HG03460 (cell line): ENCODE measurements at regions not wholly inside any gene's neighbourhood (a gene's known extent, or its start where the extent isn't known, plus 50 kb on each side); places are given as distances from the start of the nearest gene placed in this dataset.

Source experiments
- ATAC-seq: cut with Tn5 transposase; IDR thresholded peaks from one replicate; pipeline ENCODE4 v1.9.1; 2021; ENCODE audit not compliant: unreplicated experiment

DNA sequence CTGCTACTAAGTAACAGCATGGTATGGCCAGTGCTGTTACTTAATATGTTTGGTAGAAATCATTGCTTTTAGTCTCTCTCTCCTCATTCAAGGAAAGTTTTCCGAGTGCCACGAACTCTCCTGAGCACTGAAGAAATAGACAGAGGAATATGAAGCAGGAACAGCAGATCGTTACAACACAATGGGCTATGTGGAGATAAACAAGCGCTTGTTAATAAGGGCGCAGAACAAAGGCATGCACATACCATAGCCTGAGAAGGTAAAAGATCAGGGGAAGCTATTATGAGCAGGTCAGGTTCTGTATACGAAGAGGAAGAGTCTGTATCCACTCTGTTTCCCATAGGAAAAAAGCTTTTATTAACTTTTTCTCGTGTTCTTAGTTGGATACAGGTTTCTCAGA lies 156.2 kb upstream of the CPNE8 start:
- ATAC-seq, result no peak

DNA sequence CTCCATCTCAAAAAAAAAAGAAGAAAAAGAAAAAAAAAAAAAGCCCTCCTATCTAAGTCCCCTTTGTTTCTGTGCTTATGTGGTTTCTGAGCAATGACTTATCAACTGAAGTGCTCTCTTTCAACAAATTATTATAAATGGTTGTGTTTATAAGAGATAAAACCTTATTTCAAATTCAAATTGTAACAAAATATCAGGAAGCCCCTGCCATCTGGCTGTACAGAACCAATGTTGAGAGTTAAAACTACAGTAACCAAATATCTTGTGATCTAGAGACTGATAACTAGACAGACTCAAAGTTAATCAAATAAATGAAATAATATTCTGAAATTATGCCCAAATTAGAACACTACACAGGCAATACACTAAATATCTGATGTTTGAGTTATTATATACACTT lies 143.0 kb upstream of the CPNE8 start:
- ATAC-seq, result no peak

DNA sequence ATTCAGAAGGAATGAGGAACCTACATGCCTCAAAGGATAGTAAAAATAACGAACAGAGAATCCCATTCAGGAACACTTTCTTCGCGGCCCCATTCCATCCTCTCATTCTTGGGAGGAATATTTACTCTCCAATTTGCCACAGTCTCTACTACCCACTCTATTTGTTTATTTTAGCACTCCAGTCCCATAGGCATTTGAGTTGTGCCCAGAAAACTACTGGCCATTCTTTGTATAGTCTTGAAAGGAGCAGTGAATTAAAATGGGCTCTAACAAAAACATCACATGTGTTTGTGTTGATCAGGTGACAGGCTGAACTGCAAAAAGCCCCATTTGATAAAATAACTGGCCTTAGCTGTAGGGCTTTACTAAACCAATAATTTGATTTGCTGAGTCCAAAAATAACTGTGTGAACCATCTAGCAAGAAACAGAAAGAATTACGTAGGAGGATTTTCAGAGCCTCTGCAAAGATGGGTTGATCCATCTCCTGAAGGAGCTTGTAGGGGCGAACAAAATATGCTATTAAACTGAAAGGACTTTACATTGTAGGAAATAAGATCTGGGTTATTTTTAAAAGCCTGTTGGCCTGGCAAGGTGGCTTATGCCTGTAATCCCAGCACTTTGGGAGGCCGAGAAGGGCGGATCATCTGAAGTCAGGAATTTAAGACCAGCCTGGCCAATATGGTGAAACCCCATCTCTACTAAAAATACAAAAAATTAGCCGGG lies 142.3 kb upstream of the CPNE8 start:
- no peak for ATAC-seq

DNA sequence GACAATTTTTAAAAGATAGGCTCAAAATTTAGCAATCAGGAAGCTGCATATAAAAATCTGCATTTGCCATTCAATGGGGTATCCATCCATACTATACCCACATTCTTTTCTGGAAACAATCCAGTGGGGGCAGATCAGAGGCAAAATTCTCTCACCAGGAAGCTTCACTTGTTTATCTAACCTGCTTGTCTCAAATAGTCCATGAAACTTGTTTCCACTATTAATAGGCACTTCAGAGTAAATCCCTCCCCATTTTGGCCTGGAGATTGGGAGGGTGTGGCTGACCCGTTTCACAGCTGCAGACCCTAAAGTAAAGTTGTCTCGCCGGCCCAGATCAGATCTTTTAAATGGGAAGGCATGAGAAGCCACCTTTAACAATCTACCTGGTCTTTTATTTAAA lies 139.4 kb upstream of the CPNE8 start:
- ATAC-seq, result no peak

DNA sequence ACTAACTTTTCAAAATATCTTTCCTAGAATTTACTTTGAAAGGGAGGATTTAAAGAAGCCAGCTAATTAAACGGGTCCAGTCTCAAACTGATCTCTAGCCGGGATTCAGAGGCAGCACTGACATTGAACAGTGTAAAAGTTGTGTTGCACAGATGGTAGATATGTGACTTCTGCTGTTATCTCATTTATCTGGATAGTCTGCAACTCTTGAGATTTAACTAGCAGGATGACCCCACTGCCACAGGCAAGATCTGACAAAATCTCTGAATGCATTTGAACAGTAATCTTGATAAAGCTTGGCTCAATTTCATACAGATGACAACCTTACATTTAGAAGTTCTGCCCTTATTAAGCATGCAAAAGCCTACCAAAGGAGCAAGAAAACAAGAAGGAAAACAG lies 138.0 kb upstream of the CPNE8 start:
- no peak for ATAC-seq

DNA sequence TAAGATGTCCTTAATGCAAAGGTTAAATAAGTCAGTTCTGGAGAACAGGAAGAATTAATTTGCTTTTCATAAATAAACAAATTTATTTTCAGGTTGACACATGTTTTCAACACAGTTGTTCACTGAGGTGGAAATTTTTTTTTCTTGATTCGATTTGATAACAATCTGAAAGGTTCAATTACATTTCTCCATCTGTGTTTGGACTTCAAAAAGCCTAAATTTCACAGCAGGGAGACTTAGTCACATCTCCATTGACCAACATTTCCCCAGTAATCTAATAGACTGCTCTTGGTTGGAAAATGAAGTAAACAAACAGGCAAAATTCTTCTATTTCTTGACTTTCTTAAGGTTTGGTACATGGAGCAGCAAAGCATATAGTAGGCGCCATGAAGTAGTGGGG lies 134.9 kb upstream of the CPNE8 start:
- no peak for ATAC-seq

DNA sequence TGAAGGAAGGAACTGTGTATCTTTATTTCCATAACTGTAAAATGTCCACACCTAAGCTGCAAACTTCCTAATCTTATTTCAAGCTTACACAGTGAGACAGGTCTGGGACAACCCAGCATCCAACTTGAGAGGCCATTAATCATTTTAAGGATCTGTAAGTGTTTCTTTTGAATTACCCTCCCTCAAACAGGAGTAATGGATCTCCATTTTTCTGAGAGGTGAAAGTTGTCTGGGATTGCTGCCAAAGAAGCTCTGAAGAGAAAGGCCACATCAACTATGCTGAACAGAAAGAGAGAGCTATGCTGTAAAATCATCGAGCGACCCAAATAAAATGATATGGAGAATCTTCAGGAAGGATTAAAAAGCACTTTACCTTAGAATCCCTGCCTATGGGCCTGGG lies 131.7 kb upstream of the CPNE8 start:
- ATAC-seq, result no peak

DNA sequence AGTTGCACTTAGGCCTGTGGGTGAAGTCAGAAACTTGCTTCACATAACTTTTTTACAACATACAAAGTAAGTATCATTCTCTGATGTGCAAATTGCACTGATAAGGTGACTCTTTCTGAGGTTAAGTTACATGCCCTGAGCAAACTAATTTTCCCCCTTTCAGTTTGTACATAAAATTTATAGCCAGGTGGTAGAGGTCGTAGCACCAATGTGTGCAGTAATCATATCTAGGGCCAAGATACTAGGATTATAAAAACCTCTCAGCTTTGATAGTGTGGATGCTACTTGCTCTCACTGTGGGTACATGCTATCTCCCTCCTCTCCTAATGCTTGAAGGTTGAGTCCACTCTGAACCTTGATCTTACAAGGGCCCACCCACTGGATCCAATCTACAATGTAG lies 130.7 kb upstream of the CPNE8 start:
- no peak for ATAC-seq

DNA sequence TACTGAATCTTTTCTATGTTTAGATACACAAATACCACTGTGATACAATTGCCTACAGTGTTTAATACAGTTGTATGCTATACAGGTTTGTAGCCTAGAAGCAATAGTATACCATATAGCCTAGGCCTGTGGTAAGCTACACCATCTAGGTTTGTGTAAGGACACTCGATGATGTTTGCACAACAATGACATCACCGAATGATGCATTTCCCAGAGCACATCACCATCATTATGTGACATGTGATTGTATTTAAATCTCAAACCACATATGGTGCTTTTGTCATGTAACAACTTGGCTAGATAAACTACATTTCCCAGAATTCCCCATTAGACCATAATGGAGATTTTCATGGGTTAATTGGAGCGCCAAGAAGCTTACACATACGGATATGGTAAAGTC lies 128.4 kb upstream of the CPNE8 start:
- ATAC-seq, result no peak

DNA sequence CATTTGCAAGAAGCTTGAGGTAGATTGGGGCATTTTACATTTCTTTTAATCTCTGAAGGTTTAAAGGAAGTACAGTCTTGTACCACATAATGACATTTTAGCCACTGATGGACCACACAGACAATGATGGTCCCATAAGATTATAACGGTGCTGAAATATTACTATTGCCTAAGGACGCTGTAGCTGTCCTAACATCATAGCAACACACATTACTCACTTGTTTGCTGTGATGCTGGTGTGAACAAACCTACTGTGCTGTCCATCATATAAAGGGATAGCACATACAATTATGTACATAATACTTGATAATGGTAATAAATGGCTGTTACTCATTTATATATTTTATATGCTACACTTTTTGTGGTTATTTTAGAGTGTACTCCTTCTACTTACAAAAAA lies 127.1 kb upstream of the CPNE8 start:
- ATAC-seq, result no peak

DNA sequence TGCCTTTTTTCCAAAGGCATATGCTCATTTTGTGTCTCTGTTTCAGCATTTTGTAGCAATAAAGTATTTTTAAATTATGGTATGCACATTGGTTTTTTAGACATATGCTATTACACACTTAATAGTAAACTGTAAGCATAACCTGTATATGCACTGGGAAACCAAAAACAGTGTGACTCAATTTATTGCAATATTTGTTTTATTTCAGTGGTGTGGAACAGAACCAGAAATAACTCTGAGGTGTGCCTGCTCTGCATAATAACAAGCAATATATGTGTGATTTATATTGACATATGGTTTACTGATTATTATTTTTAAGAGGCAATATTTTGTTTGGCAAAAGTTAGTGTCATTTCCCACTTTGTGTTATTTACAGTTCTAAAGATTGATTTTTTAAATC lies 126.6 kb upstream of the CPNE8 start:
- ATAC-seq, result no peak

DNA sequence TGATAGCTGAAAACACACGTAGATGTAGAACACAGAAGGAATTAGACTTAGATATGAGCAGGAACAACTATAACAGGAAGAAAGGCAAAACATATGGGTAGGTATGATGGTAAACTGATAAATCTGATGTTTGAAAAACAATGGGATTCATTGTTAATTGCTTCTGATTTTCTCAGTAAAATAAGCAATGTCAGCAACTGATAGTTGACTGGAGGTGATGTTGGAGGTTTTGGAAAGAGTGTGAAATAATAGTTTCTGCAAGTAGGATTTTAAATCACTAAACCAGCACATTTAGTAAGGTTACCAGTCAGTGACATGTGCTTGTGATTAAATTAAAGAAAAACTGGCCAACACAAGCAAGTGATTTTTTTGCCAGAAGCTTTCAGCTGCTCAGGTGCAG lies 123.0 kb upstream of the CPNE8 start:
- no peak for ATAC-seq

DNA sequence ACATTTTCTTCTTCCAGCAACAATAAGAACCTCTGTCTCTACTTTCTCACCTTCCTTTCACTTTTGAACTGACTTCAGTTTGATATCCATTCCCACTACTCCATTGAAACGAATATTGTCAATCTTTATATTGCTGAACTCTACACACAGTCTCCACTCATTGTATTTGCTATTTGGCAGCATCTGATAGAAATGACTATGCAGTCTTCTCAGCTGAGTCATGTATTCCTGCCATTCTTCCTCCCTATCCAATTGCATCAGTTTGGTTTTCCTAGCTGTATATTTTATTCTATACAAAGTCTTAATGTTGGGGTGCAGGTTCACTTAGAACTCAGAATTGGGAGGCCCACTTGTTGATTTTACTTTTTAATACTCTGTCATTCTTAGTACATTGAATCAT lies 107.5 kb upstream of the CPNE8 start:
- ATAC-seq, result no peak

DNA sequence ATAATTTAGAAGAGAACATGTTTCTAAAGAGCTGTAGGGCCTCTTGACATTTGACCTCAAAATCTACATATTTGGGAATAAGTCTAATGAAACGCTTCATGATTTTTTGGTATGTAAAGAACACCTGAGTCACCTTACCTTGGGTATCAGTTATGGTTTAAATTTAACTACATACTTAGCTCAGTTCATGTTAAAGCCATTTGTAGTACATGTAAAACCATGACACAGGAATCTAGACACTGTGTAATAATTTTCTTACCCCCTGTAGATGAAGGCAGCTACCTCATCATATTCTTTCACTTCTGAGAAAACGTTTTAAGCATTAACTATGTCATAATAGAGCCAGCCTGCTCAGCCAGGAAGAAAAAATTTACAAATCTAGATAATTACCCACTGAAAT lies 105.8 kb upstream of the CPNE8 start:
- no peak for ATAC-seq

DNA sequence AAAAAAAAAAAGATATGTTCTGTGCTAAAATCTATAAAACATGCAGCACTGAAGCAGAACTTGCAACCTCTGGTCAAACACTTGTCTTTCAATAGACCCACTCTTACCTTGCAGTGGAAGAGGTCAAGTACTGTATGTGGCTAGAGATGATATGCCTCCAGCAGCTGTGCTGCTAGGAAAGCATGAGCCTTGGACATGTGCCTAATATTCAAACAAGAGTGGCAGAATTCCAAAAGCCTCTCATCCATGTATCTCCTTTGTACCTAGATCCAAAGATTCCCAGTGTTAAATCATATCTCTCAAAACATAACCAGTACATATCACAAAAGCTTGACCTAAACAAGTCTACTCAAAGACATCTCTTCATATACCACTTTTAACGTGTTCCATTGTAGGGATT lies 105.0 kb upstream of the CPNE8 start:
- no peak for ATAC-seq

DNA sequence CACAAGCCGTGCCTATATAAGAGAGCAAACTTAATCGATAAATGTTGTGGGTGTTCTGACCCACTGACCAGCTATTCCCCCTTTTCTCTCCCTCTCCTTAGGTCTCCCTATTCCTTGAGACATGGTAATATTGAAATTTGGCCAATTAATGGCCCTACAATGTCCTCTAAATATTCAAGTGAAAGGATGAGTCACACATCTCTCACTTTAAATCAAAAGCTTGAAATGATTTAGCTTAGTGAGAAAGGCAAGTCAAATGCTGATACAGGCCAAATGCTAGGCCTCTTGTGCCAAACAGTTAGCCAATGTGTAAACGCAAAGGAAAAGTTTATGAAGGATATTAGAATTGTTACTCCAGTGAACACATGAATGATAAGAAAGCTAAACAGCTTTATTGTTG lies 102.2 kb upstream of the CPNE8 start:
- ATAC-seq, result no peak

DNA sequence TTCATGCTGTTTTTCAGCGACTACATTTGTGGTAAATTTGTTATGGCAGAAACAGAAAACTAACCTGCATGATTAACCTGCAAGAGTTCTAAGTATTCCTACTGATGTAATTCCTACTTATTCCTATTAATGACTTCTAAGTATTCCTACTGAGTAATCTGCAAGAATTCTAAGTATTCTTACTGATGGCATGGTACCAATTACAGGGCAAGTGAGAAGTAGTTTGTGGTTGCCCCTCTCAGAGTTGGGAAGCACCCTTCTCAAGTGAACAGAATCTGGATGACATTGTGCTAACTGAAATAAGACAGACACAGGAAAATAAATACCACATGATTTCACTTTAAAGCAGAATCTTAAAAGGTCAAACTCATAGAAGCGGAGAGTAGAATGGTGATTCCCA lies 100.9 kb upstream of the CPNE8 start:
- no peak for ATAC-seq

DNA sequence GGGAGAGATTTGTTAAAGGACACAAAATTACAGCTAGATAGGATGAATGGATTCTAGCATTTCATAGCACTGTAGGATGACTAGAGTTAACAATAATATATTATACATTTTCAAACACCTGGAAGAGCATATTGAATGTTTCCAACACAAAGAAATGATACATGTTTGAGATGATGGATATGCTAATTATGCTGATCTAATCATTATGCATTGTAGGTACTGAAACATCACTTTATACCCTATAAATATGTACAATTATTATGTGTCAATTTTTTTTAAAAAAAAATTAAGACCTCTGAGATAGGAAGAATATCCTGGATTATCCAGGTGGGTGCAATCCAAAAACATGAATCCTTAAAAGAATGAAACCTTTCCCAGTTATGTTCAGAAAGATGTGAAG lies 100.3 kb upstream of the CPNE8 start:
- ATAC-seq, result no peak

DNA sequence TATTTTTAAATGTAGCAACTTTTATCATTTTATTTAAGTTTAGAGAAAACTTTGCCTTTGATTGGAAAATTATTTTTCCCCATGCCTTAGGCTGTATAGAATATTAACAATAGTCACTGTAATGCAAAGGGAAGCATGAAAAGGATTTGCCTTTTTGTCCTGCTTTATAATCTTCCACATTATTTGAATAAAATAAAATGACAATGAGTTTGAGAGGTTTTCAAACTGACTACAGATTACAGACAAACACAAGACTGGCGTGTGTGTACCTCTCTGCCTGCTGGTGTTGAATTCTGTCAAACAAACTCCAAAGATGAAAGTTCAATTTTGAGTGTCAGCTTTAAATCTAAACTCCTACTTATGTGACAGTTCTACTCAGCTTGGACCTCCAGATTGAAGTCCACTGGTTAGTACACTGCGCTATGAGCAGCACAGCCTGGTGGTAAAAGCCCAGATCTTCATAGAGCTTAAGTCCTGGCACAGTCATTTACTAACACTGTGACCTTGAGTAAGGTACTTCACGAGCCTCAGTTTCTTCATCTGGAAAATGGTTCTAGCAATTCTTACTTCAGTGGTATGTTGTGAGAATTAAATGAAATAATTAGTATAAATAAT lies 98.3 kb upstream of the CPNE8 start:
- no peak for ATAC-seq

DNA sequence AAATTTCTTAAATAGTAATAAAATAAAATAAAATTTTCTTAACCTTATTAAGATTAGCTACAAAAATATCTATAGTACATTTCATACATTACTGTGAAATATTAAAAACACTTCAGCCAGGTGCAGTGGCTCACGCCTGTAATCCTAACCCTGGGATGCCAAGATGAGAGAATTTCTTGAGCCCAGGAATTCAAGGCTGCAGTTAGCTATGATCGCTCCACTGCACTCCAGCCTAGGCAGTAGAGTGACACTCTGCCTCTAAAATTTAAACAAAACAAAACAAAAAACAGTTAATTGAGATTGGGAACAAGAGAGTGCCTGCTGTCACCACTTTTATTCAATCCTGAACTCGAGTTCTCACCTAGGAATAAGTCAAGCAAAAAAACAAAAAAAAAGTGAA lies 95.0 kb upstream of the CPNE8 start:
- no peak for ATAC-seq

DNA sequence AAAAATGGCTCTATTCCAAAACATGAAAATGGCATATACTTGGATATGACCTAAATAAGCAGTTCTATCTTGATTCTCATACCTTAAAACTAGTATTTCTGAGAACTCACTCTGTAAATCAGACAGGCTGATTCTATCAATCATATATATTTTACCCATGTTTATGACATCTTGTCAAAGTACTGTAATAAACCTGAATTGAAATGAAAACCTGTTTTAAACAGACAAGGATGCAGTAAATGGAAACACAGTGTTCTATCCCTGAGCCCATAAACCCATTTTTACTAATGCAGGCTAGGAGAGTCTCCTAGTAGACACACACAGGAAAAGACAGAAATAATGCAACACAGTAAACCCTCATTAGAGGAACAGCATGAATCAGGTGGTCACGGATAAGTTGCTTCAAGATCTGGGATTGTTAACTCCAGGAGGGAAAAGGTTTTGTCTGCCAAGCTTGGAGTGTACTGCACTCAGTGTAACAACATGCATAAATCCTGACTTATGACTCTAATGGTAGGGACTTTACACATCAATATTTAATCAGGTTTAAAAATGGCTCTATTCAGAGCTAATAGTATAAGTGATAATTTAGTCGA lies 93.6 kb upstream of the CPNE8 start:
- ATAC-seq, result no peak

DNA sequence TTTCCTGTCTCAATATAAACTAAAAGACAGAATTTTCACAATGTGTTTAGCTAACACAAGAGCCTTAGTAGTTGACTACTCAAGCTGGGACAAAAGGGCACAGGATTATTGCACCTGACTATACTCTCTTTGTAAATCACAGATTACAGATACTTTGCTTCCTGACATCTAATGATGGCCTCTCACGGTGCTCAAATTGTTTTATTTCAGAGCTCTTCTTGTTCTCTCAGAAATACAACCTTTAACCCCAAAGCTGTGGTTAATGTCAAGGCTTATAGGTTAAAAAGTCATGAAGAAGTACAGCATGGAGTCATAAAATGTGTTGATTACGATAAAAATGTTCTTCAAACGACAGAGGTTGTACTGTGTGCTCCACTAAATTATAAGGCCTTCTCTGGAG lies 89.9 kb upstream of the CPNE8 start:
- no peak for ATAC-seq

DNA sequence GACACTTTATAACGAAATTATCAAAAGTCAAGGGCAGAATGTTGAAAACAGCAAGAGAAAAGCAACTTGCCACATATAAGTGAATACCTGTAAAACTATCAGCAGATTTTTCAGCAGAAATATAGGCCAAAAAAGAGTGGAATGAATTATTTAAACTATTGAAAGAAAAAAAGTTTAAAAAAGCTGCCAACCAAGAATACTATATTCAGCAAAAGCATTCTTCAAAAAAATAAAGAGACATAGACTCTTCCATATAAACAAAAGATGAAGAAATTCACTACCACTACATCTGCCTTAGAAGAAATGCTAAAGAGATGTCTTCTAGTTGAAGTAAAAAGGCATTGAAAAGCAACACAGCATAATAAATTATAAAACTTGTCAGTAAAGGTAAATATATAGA lies 80.6 kb upstream of the CPNE8 start:
- ATAC-seq, result no peak
